HG02678 (cell line): ENCODE measurements at regions not wholly inside any gene's neighbourhood (a gene's known extent, or its start where the extent isn't known, plus 50 kb on each side); places are given as distances from the start of the nearest gene placed in this dataset.
"Not testable (repeated sequence)": the region's sequence is repeated elsewhere in the genome, so short reads cannot be mapped to it uniquely, and the experiment has no call there.

Experiments used
- ATAC-seq: cut with Tn5 transposase; IDR thresholded peaks from one replicate; pipeline ENCODE4 v1.9.1; 2021; ENCODE audit warnings: mild to moderate bottlenecking, moderate library complexity; ENCODE audit not compliant: unreplicated experiment

DNA sequence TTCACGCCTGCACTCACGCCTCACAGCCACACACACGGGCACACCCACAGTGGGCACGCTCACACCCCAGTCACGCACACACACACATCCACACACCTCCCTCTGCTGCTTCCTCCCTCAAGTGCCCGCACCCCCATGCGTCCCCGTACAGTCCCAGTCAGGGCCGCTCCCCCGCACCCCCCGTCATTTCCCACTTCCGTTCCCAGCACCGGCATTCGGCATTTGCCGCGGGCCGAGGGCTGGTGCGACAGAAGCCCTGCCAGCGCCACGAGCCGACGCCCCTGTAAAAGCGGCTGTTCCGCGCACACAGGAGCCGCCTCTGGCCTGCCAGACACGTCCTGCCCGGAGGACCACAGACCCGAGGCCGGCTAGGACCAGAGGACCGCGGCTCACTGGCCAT, 4428.0 kb upstream of the TPTE start:
- ATAC-seq = not testable (repeated sequence)

DNA sequence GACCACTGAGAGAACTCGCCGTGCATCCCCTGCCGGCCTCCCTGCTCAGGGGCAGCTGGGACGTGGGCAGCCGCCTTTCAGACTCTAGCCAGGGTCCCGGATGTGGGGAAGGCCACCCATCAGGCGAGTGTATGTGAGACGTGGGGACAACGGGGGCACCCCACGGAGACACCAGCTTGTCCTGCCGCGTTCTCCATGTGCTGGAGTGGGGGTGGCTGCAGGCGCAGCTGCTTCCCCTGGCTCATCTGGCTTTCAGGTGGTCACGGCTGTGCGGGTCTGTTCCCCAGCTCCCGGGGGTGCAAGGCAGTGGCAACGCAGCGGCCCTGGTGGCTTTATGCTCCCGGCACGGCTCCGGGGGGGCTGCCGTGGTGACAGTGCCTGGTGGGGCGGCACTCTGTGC, 4427.5 kb upstream of the TPTE start:
- ATAC-seq = not testable (repeated sequence)

DNA sequence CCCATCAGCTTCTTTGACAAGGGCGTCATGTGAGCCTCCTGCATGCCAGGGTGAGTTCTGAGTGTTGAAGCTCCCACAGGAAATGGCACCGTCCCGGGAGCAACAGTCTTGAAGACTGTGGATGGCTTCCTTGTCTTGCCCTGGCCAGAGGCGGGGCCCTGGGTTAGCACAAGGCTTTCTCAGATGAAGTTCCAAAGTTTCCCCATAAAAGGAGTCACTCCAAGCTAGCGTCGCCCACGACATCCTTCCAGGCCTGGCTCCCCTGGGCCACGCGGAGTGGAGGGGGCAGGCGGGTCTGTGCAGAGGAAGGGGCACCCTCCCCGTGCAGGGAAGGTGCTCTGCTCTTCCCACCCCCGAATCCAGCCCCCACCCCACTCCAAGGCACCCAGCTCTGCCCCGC, 4426.1 kb upstream of the TPTE start:
- ATAC-seq = not testable (repeated sequence)

DNA sequence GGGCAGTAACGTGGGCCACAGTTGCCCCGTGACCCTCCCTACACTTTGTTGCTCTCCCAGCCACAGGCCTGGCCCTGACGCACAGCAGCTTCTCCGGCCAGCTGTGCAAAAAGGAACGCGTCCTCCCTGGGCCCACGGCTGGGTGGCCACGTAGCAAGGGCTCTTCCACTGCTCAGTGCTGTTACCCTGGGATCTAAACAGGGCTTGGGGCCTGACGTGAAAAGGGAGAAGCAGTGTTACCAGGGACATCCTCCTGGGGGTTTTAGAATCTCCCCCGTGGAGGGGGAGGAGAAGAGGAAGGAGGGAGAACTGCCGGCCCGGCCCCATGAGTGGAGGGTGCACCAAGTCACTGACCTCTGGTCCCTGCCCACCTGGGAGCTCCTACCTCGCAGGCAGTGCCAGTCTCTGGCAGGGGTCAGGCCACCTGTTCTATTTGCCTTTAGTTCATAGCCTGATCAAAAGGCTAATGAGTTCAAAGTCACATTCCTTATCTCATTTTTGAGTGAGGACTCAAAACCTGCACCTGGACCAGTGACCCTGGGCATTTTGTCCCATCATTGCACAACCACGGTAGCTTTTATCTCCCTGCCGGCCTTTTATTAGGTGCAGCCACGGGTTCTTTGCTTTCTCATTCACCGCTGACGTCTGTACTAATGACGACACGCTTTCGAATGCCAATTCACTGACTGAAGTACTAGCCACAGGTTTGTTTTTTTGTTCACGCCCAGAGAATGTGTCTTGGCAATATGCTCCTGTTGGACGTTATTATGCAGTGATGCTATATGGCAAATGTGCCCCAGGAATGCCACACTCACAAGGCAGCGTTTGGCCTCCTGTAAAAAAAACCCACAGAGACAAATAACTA, 4424.6 kb upstream of the TPTE start:
- not testable (repeated sequence) for ATAC-seq

DNA sequence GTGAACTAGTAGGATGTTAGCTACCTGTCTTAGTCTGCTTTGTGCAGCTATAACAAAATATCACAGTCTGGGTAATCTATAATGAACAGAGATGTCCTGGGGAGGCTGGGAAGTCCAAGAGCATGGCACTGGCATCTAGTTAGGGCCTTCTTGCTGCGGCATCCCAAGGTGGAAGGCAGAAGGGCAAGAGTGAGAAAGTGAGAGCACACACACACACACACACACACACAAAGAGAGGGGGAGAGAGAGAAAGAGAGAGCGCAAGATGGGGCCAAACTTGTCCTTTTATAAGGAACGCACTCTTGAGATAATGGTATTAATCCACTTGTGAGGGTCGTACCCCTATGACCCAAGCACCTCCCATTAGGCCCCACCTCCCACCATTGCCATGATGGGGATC, 4423.6 kb upstream of the TPTE start:
- ATAC-seq = not testable (repeated sequence)

DNA sequence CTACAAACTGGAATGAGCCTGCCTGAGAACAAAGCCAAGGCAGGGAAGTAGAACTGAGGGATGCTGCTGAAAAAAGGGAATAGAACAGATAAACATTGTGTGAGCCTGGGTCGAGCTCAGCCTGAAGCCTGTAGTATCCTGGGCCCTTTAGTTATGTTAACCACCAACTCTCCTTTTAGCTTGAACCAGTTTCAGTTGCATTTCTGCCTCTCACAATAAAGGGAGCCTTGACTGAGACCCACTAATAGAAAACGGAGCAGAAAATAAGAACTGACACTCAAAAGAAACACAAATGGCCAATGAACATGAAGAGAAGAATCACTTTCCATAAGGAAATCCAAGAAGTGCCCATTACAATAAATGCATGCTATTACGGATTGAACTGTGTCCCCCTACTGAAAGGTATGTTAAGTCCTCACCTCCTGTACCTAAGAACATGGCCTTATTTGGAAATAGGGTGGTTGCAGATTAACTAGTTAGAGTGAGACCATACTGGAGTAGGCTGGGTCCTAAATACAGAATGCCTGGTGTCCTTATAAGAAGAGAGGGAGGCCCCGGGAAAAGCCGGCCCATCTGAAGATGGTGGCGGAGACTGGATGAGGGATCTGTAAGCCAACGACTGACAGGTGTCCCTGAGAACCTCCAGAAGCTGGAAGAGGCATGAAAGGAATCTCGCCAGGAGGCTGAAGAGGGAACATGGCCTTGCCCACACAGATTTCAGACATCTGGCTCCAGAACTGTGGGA, 4423.0 kb upstream of the TPTE start:
- ATAC-seq = not testable (repeated sequence)

DNA sequence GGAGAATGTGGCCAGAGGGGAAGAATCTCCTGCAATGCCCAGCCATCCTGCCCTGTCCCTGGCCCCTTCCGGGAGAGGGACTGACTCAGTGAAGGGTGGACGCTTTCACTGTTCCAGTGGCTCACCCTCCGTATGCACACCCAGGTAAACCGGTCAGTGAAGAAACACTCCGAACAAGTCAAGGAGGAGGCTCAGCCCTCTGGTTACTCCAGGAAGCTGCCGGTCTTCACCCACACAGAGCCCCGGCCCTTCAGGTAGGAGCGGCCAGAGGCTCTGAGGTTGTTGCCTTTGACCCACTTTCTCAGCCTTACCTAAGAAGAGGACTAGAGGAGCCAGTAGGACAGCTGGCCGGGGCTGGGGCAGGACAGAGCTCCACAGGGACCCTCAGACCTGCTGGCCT, 4419.8 kb upstream of the TPTE start:
- not testable (repeated sequence) for ATAC-seq

DNA sequence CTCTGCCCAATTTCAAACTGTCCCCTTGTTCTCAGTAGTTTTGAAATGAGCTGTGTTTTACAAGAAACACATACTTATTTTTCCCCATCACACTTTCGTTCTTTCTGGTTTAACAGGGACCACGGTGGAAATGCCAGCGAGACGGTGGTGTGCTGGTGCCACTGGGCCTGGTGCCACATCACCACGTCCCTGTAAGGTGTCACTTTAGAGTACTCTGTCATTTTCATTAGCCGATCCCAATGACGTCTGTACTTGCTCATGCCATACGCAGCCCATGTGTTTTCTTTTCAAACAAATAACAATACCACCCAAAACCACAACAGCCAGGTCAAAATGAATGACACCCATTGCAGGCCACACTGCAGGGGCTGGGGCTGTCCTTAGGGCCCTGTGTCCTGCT, 4416.8 kb upstream of the TPTE start:
- not testable (repeated sequence) for ATAC-seq

DNA sequence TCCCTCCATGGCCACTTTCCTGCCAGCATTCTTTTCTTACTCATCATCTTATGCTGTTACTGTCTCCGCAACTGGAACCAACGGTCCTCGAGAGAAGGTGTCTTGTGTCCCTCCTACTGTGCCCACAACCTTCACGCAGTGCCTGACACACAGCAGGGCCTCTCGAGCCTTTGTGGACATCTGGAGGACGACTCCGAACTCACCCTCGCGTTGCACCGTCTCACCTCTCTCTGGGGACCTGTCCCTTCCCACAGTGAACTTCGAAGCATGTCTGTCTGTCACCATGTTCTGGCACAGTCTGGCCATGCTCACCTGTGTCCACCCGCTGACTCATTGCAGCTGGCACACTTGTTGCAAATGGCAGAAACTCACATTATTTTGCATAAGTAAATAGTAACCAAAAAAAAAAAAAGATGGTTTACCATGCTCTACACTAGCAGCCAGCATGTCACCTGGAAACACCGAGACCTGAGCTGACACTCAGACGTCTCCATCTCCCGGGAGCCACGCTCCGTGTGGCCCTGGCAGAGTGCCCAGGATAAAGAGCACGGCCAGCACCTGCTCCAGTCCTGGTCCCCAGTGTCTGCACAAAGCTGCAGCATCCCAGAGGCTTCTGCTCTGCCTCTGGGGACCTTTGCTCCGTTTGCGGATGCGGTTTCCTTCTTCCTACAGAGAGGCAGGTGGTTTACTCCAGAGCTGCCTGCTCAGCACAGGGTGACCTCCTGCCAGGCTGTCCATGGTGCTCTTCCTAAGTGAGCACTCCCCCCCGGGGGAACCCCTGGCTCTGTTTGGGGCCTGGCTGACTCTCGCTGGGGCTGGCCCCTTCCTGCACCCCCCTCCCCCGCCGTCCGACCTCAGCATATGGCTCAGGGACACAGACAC, 4414.5 kb upstream of the TPTE start:
- not testable (repeated sequence) for ATAC-seq

DNA sequence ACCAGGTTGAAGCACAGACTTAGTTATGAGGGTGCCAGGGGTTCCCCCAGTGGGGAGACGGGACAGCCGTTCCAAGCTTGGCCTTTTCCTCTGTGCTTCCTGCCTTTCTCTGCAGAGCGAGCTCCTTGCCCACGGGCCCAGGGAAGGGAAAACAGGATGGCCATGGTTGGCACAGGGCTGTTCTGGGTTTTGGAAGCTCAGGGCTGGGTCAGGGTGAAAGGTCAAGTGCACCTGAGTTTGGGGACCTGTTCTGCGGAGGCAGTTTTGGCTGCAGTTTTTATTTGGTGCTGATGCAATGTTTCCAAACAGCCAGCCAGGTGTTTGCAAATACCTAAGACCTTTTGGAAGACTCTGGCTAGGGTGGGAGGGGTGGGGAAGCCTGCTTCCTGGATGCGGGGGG, 4412.5 kb upstream of the TPTE start:
- ATAC-seq = not testable (repeated sequence)

DNA sequence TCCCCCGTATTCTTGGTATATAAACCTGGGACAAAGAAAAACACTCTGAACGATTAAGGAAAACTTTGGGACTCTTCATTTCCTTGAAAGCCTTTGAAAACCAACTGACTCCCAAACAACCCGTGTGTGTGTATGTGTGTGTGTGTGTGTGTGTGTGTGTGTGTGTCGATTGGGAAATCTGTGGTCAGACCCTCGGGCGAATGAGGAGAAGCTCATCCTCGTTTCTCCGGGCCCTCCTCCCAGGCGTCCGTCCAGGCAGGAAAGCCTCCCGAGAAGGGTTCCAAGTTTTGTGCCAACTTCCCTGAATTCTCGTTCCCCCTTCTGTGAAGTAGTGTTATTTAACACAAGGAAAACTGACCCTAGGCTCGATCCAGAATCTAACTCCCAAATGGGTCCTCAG, 4411.6 kb upstream of the TPTE start:
- ATAC-seq = not testable (repeated sequence)

DNA sequence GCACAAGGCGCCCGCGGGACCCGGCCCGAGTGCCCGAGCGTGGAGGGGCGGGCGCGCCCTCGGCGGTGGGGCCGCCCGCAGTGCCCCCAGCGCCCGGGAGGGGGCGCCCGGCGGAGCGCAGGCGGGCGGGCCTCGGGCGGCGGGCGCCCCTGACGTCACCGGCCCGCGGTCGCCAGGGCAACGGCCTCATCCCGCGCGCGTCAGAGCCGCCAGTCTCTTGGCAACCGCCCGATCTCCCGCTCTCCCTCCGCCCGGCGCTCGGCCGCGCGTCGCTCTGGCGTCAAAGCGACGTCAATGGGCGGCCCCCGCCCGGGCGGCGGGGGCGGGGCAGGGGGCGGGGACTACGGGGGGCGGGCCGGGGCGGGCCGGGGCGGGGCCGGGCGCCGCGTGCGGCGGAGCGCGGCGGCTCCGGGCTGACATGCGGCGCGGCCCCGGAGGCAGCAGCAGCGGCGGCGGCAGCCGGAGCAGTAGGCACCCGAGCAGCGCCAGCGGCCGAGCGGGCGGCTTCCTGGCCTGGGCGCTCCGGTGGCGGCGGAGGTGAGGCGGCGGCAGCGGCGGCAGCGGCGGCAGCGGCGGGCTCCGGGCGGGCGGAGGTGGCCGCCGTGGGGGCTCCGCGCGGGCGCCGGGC, 4410.6 kb upstream of the TPTE start:
- ATAC-seq = peak; percentile 80

DNA sequence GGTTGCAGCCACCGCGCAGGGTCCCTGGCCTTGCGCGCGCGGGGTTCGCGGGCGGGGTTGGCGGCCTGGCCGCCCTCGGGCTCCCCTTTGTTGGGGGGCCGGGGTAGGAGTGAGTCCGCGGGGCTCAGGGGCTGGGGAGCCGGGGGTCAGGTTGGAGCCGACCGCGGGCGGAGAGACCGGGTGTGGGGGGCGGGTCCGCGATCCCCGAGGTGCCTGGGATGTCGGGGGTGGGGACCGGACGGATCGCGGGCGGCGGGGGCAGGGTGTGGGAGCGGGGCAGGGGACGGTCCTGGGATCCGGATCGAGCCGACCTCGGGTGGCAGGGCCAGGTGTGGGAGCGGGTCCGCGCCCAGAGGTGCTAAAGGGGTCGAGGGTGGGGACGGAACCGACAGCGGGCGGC, 4410.0 kb upstream of the TPTE start:
- ATAC-seq = not testable (repeated sequence)

DNA sequence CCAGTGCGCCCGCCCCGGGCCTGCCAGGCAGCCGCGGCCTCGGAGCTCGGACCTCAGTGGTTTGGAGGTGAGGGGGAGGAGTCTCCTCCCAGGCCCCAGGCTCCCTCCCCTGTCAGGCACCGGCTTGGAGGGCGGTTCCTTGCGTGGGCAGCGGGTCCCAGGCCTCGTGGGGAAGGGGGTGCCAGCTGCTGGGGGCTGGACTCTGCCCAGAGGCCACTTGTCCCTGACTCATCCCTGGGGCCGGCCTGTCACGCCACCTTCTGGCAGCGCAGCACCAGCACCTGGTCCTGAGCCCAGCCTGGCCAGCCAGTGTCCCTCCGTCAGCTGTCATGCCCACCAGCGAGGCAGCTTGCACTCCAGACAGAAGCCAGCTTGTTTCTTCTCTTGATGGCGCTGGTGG, 4403.0 kb upstream of the TPTE start:
- ATAC-seq = not testable (repeated sequence)

DNA sequence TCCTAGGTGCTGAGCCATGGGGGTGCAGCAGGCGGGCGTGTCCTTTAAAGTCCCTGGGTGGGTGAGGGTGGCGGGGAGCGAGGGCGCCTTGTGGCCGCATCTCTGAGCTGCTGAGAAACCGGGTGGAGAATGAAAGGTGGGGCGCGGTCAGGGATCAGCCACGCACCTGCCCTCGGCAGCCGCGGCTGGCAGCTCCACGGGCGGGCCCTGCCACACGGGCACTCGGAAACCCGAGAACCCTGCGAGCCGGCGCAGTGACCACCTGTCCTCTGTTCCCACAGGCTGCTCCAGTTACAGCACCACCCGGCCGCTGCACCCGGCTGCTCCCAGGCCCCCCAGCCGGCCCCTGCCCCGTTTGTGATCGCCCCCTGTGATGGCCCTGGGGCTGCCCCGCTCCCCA, 4400.5 kb upstream of the TPTE start:
- ATAC-seq = not testable (repeated sequence)

DNA sequence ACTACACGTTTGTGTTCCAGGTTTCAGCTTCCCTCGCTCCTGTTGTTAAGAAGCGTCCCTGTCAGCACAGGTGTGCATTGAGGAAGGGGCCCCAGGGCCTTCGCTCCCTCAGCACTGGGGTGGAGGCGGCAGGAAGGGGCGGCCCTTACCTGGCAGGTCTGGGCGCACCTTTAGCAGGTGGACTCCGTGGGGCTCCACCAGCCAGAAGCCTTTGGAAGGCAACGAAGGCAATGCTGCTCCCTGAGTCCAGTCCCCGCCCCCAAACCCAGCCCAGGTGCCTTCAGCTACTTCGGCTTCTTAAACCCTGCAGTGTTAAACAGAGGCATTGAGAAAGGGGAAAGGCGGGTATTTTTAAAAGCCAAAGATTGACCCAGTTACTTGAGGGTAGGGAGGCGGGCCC, 4398.8 kb upstream of the TPTE start:
- ATAC-seq = not testable (repeated sequence)

DNA sequence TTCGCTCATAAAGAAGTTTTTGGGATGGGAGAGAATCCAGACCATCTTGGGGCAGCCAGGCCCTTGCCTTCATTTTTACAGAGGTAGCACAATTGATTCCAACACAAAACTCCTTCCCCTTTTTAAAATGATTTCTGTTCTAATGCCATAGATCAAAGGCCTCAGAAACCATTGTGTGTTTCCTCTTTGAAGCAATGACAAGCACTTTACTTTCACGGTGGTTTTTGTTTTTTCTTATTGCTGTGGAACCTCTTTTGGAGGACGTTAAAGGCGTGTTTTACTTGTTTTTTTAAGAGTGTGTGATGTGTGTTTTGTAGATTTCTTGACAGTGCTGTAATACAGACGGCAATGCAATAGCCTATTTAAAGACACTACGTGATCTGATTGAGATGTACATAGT, 4398.2 kb upstream of the TPTE start:
- not testable (repeated sequence) for ATAC-seq

DNA sequence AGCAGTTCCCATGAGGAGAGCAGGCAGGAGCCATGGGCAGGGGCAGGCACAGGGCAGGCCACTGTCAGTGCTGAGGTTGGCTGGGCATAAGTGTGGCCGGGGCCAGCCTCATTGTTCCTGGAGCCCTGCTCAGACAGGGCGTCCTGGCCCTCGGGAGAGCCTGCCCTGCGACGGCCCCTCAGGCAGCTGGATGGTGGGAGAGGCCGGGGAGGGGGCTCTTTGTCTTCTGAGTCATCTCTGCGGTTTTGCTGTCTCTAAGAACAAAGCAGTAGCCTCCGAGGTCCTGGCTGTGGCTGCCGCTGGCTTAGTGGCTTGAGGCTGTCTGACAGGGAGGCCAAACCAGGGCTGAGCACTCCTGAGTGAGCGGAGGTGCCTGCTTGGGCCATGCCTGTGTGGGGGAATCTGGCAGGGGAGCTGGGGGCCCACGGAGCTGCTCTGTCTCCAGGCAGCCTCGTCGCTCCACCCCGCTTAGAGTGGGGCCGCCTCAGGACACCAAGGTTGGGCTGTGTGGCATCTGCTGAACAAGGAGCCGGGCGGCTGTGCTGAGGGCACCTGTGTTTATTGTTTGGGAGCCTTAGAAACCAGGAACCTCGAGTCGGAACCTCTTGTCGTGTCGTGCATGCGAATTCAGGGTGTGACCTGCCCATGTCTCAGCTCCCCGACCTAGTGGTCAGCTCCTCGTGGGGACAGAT, 4395.7 kb upstream of the TPTE start:
- not testable (repeated sequence) for ATAC-seq

DNA sequence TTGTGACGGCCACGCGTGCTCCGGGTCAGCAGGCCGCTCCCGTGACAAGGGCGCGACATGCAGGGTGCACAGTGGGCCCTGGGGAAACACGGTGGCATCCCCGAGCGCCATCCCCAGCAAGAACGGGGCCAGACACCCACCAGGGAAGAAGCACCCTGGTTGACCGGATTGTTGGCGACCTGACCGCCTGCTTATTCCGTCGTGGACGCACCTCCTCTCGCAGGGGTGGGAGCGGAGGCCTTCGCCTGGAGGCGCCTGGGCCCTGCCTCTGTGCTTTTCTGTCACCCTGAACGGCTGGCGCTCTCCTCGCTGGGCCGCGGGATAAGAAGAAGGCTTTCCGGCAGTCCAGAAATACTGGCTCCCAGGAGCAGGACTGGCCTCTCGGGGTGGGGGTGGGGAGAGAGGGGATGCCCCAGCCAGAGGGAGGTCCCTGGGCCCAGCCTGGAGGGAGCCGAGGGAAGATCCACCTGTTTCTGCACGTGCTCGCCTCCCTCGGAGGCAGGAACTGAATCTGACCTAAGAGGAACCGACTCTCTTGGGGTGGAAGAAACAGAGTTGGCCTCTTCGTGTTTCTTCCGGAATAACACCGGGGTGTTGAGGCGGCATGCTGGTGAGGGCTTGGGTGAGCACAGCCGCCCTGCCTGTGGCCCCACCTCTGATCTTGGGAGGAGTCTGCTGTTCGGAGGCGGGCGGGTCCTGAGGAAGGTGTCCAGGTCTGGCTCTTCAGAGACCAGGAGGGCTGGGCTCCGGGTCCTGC, 4394.2 kb upstream of the TPTE start:
- not testable (repeated sequence) for ATAC-seq
